Glutamatergic neuron (in vitro differentiated cells): ENCODE measurements at regions not wholly inside any gene's neighbourhood (a gene's known extent, or its start where the extent isn't known, plus 50 kb on each side); places are given as distances from the start of the nearest gene placed in this dataset.
"Not testable (repeated sequence)": the region's sequence is repeated elsewhere in the genome, so short reads cannot be mapped to it uniquely, and the experiment has no call there.

Experiments
- DNase-seq: peaks from one replicate; pipeline ENCODE4 v3.0.0; 2022
- H3K27ac Mint-ChIP-seq: one replicate; pipeline ENCODE4 v1.8.0; 2020; ENCODE audit warnings: mild to moderate bottlenecking, mixed read lengths, inconsistent platforms; ENCODE audit not compliant: unreplicated experiment
- H3K27me3 Mint-ChIP-seq: one replicate; pipeline ENCODE4 v1.8.0; 2020; ENCODE audit warnings: mild to moderate bottlenecking, moderate library complexity, mixed read lengths, inconsistent platforms; ENCODE audit not compliant: unreplicated experiment
- H3K36me3 Mint-ChIP-seq: one replicate; pipeline ENCODE4 v1.8.0; 2020; ENCODE audit warnings: mild to moderate bottlenecking, mixed read lengths, inconsistent platforms; ENCODE audit not compliant: unreplicated experiment
- H3K4me1 Mint-ChIP-seq: one replicate; pipeline ENCODE4 v1.8.0; 2020; ENCODE audit warnings: mild to moderate bottlenecking, low read depth, mixed read lengths, inconsistent platforms; ENCODE audit not compliant: unreplicated experiment
- H3K4me3 Mint-ChIP-seq: one replicate; pipeline ENCODE4 v1.8.0; 2020; ENCODE audit warnings: mild to moderate bottlenecking, mixed read lengths, inconsistent platforms; ENCODE audit not compliant: unreplicated experiment
- H3K9me3 Mint-ChIP-seq: one replicate; pipeline ENCODE4 v1.8.0; 2020; ENCODE audit warnings: mild to moderate bottlenecking, moderate library complexity, mixed read lengths, inconsistent platforms; ENCODE audit not compliant: unreplicated experiment
- TF ChIP-seq, protein P1 (sequence below): fragments of 200-600 bp; sonication (generic); IDR thresholded peaks from one replicate; pipeline ENCODE4 v1.5.0; 2021; ENCODE audit not compliant: partially characterized antibody, unreplicated experiment

DNA sequence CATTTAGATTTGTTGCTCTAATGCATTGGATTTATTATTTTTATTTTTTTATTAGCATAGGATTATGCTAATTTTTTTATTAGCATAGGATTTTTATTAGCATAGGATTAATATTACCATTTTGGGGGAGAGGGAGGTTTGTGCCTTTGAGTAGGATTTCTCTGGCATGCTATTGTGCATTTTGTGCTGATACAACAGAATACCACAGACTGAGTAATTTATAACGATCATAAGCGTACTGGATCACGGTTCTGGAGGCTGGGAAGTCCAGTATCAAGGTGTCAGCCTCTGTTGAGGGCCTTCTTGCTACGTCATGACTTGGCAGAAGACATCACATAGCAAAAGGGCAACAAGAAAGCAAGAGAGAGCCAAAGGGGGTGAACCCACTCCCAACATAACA, 187.5 kb downstream of the XPNPEP1 start:
- Mint-ChIP-seq H3K4me1 (no peaks in the 10 kb centered on the region), H3K27ac (no peak overlapping the region), H3K4me3 (no peak overlapping the region), H3K27me3 (no peaks in the 10 kb centered on the region), H3K36me3 (no peaks in the 10 kb centered on the region), H3K9me3 (no peaks in the 10 kb centered on the region)
- TF ChIP-seq, protein P1, sequence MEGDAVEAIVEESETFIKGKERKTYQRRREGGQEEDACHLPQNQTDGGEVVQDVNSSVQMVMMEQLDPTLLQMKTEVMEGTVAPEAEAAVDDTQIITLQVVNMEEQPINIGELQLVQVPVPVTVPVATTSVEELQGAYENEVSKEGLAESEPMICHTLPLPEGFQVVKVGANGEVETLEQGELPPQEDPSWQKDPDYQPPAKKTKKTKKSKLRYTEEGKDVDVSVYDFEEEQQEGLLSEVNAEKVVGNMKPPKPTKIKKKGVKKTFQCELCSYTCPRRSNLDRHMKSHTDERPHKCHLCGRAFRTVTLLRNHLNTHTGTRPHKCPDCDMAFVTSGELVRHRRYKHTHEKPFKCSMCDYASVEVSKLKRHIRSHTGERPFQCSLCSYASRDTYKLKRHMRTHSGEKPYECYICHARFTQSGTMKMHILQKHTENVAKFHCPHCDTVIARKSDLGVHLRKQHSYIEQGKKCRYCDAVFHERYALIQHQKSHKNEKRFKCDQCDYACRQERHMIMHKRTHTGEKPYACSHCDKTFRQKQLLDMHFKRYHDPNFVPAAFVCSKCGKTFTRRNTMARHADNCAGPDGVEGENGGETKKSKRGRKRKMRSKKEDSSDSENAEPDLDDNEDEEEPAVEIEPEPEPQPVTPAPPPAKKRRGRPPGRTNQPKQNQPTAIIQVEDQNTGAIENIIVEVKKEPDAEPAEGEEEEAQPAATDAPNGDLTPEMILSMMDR: no peak
- DNase-seq: no peak

GRCh38 chr10:109732254-109732965, 190.9 kb downstream of the XPNPEP1 start:
- H3K27ac Mint-ChIP-seq: no peak overlapping the region
- TF ChIP-seq, protein P1: no peak

DNA sequence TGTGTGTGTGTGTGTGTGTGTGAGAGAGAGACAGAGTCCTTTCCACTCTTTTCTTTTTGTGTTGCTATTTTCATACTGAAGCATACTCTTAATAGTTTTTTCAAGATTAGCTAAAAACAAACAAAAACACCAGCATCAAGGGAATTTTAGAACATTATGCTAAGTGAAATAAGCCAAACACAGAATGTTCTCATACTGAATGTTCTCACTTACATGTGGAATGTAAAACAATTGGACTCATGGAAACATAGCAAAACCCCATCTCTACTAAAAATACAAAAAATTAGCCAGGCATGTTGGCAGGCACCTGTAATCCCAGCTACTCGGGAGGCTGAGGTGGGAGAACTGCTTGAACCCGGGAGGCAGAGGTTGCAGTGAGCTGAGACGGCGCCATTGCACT, 193.4 kb downstream of the XPNPEP1 start:
- H3K4me3 Mint-ChIP-seq, H3K27ac Mint-ChIP-seq, H3K36me3 Mint-ChIP-seq, DNase-seq, H3K9me3 Mint-ChIP-seq, H3K27me3 Mint-ChIP-seq, H3K4me1 Mint-ChIP-seq: not testable (repeated sequence)

More at GRCh38 chr10:109732254-109732965, 190.9 kb downstream of the XPNPEP1 start:
- H3K4me1 Mint-ChIP-seq: no peaks in the 10 kb centered on the region
- H3K9me3 Mint-ChIP-seq: no peaks in the 10 kb centered on the region
- DNase-seq: no peak
- H3K27me3 Mint-ChIP-seq: no peaks in the 10 kb centered on the region
- no peaks in the 10 kb centered on the region for H3K36me3 Mint-ChIP-seq
- no peak overlapping the region for H3K4me3 Mint-ChIP-seq

- H3K4me1 Mint-ChIP-seq: no peaks in the 10 kb centered on the region
- TF ChIP-seq, protein P1: no peak
- H3K27me3 Mint-ChIP-seq: no peaks in the 10 kb centered on the region
- no peaks in the 10 kb centered on the region for H3K9me3 Mint-ChIP-seq
- DNase-seq: no peak
- no peaks in the 10 kb centered on the region for H3K36me3 Mint-ChIP-seq
- H3K4me3 Mint-ChIP-seq: no peak overlapping the region
- no peak overlapping the region for H3K27ac Mint-ChIP-seq
Observed at GRCh38 chr10:109727436-109727835, 195.9 kb downstream of the XPNPEP1 start.

DNA sequence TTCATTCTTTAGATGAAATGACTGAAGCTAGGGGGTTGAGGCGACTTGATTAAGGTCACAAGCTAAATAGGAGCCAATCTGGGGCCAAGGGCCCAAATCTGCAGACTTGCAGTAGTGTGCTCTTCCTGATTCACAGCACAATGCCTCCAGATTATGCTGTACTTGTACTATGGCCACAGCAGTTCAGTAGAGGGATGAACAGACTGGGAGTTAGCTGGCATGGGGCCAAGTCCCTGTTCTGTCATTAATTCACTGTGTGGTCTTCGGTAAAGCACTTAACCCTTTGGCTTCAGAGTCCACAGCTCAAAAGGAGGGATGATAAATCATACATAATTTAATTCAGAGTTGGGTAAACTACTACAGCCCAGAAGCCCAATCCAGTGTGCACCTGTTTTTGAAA, 196.8 kb downstream of the XPNPEP1 start:
- no peaks in the 10 kb centered on the region for H3K36me3 Mint-ChIP-seq
- no peaks in the 10 kb centered on the region for H3K9me3 Mint-ChIP-seq
- TF ChIP-seq, protein P1: no peak
- no peaks in the 10 kb centered on the region for H3K4me1 Mint-ChIP-seq
- no peaks in the 10 kb centered on the region for H3K27me3 Mint-ChIP-seq
- H3K4me3 Mint-ChIP-seq: no peak overlapping the region
- H3K27ac Mint-ChIP-seq: no peak overlapping the region
- DNase-seq: peak; percentile 72
